ENCODE measurements at regions not wholly inside any gene's neighbourhood (a gene's known extent, or its start where the extent isn't known, plus 50 kb on each side); places are given as distances from the start of the nearest gene placed in this dataset.

DNA sequence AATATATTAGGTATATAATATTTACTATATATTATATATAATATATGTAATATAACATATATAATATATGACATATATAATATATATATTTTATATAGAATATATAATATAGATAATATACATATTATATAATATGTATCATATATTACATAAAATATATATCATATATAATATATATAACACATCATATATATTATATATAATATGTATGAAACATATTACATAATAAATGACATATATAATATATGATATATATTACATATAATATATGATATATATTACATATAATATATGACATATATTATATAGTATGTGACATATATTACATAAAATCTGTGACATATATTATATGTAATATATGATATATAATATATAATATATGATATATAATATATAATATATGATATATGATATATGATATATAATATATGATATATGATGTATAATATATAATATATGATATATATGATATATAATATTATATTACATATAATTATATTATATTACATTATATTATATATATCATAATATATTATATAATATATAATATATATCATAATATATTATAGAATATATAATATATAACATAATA is 119.5 kb upstream of the RIMBP3 start:
- no peak for DNase-seq

DNA sequence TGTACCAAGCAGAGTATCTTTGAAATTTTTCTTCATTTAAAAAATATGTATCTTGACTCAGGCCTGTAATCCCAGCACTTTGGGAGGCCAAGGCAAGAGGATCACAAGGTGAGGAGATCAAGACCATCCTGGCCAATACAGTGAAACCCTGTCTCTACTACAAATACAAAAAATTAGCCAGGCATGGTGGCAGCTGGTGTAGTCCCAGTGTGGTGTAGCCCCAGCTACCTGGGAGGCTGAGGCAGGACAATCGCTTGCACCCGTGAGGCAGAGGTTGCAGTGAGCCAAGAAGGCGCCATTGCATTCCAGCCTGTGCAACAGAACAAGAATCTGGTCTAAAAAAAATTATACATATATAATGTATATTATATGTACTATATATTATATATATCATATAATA is 118.7 kb upstream of the RIMBP3 start:
- DNase-seq: peak; percentile 30

All from activated CD4-positive, CD25-positive, alpha-beta regulatory T cell treated with anti-CD3 and anti-CD28 coated beads, Interleukin-2, amount 50 U/mL, for 72 hours (primary cell).